ENCODE measurements at regions not wholly inside any gene's neighbourhood (a gene's known extent, or its start where the extent isn't known, plus 50 kb on each side); places are given as distances from the start of the nearest gene placed in this dataset.

GRCh38 chr2:2919026-2919425 lies 458.6 kb downstream of the EIPR1 start:
- TF ChIP-seq POLR2A (IDR thresholded peaks at IDR 0.05; ENCODE audit: low read depth, low read length) (no peak), RAD21 (IDR thresholded peaks at IDR 0.05; ENCODE audit: low read length) (no peak), USF2 (IDR thresholded peaks at IDR 0.05; ENCODE audit: low read depth, low read length) (no peak), RCOR1 (IDR thresholded peaks at IDR 0.05; ENCODE audit: insufficient replicate concordance, low read length) (no peak), BHLHE40 (IDR thresholded peaks at IDR 0.05; ENCODE audit: low read depth, low read length) (no peak), RFX5 (IDR thresholded peaks at IDR 0.05; ENCODE audit: low read depth, low read length) (no peak), MAFK (IDR thresholded peaks at IDR 0.05; ENCODE audit: low read depth, low read length) (no peak), FOS (IDR thresholded peaks at IDR 0.05; ENCODE audit: low read depth, low read length) (no peak)
- TF ChIP-seq, protein P1, sequence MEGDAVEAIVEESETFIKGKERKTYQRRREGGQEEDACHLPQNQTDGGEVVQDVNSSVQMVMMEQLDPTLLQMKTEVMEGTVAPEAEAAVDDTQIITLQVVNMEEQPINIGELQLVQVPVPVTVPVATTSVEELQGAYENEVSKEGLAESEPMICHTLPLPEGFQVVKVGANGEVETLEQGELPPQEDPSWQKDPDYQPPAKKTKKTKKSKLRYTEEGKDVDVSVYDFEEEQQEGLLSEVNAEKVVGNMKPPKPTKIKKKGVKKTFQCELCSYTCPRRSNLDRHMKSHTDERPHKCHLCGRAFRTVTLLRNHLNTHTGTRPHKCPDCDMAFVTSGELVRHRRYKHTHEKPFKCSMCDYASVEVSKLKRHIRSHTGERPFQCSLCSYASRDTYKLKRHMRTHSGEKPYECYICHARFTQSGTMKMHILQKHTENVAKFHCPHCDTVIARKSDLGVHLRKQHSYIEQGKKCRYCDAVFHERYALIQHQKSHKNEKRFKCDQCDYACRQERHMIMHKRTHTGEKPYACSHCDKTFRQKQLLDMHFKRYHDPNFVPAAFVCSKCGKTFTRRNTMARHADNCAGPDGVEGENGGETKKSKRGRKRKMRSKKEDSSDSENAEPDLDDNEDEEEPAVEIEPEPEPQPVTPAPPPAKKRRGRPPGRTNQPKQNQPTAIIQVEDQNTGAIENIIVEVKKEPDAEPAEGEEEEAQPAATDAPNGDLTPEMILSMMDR (conservative IDR thresholded peaks at IDR 0.05; ENCODE audit: low read depth, low read length): no peak
- TF ChIP-seq, protein P2, sequence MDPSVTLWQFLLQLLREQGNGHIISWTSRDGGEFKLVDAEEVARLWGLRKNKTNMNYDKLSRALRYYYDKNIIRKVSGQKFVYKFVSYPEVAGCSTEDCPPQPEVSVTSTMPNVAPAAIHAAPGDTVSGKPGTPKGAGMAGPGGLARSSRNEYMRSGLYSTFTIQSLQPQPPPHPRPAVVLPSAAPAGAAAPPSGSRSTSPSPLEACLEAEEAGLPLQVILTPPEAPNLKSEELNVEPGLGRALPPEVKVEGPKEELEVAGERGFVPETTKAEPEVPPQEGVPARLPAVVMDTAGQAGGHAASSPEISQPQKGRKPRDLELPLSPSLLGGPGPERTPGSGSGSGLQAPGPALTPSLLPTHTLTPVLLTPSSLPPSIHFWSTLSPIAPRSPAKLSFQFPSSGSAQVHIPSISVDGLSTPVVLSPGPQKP (IDR thresholded peaks at IDR 0.05; ENCODE audit: borderline replicate concordance, low read depth, low read length): no peak
